Cardiac muscle cell (in vitro differentiated cells and primary cell): ENCODE measurements at regions not wholly inside any gene's neighbourhood (a gene's known extent, or its start where the extent isn't known, plus 50 kb on each side); places are given as distances from the start of the nearest gene placed in this dataset.

Experiments
- DNase-seq, 2 donors: peaks; one replicate each; pipeline versions ENCODE4 v3.0.0 to v3.0.0-alpha.2; 2010 to 2017; ENCODE audit warnings: low read depth in 1 of 2, low spot score in 1 of 2
- H3K27ac ChIP-seq: fragments of 200-600 bp; sonication (generic); 2 replicates; pipeline ENCODE4 v1.5.1; 2016
- H3K27me3 ChIP-seq: fragments of 200-600 bp; sonication (generic); 2 replicates; pipeline ENCODE4 v1.6.0; 2016; ENCODE audit warnings: control low read depth
- H3K36me3 ChIP-seq: fragments of 200-600 bp; sonication (generic); 2 replicates; pipeline ENCODE4 v1.5.1; 2016; ENCODE audit warnings: control low read depth
- H3K4me1 ChIP-seq: fragments of 200-600 bp; sonication (generic); 2 replicates; pipeline ENCODE4 v1.8.1; 2017; ENCODE audit warnings: low read depth, mild to moderate bottlenecking, mixed run types
- H3K4me3 ChIP-seq: fragments of 200-600 bp; sonication (generic); 2 replicates; pipeline ENCODE4 v1.5.1; 2016; ENCODE audit warnings: mild to moderate bottlenecking
- H3K9me3 ChIP-seq: fragments of 200-600 bp; sonication (generic); 2 replicates; pipeline ENCODE4 v1.5.1; 2017; ENCODE audit warnings: low read depth, mild to moderate bottlenecking, control low read depth
- CTCF ChIP-seq: IDR thresholded peaks from 2 replicates; pipeline ENCODE4 v1.5.1; 2012; ENCODE audit warnings: low read depth, mild to moderate bottlenecking, low read length

- TF ChIP-seq CTCF, result no peak
- H3K4me1 ChIP-seq, result no peaks in the 10 kb centered on the region
- no peaks in the 10 kb centered on the region for H3K36me3 ChIP-seq
- peak in 1 of 2 donors; percentile 36 for DNase-seq
- no peak overlapping the region for H3K4me3 ChIP-seq
- H3K27me3 ChIP-seq, result no peaks in the 10 kb centered on the region
- H3K9me3 ChIP-seq, result no peaks in the 10 kb centered on the region
- no peak overlapping the region for H3K27ac ChIP-seq
These were observed 705.4 kb downstream of the SLITRK6 start for GRCh38 chr13:85093808-85094207.

GRCh38 chr13:85091631-85092234, 707.5 kb downstream of the SLITRK6 start:
- TF ChIP-seq CTCF, result no peak
- DNase-seq, result peak in 1 of 2 donors; percentile 5
- Histone ChIP-seq H3K27me3 (no peaks in the 10 kb centered on the region), H3K4me3 (no peak overlapping the region), H3K4me1 (no peaks in the 10 kb centered on the region), H3K9me3 (no peaks in the 10 kb centered on the region), H3K36me3 (no peaks in the 10 kb centered on the region), H3K27ac (no peak overlapping the region)

GRCh38 chr13:85089186-85089585, 710.0 kb downstream of the SLITRK6 start:
- Histone ChIP-seq H3K9me3 (no peaks in the 10 kb centered on the region), H3K27ac (no peak overlapping the region), H3K36me3 (no peaks in the 10 kb centered on the region), H3K4me1 (no peaks in the 10 kb centered on the region), H3K27me3 (no peaks in the 10 kb centered on the region), H3K4me3 (no peak overlapping the region)
- TF ChIP-seq CTCF, result no peak
- DNase-seq, result no peak

GRCh38 chr13:85080691-85081090, 718.5 kb downstream of the SLITRK6 start:
- Histone ChIP-seq H3K4me3 (no peak overlapping the region), H3K4me1 (peaks cover 5% of the 10 kb centered on the region), H3K27me3 (no peaks in the 10 kb centered on the region), H3K27ac (no peak overlapping the region), H3K9me3 (no peaks in the 10 kb centered on the region), H3K36me3 (no peaks in the 10 kb centered on the region)
- no peak for DNase-seq
- TF ChIP-seq CTCF, result no peak

- peaks cover 5% of the 10 kb centered on the region for H3K4me1 ChIP-seq
- no peak for TF ChIP-seq CTCF
- no peaks in the 10 kb centered on the region for H3K27me3 ChIP-seq
- no peak overlapping the region for H3K27ac ChIP-seq
- no peak for DNase-seq
- no peaks in the 10 kb centered on the region for H3K9me3 ChIP-seq
- no peaks in the 10 kb centered on the region for H3K36me3 ChIP-seq
- no peak overlapping the region for H3K4me3 ChIP-seq
These were observed 722.9 kb downstream of the SLITRK6 start for GRCh38 chr13:85076343-85076742.
